Spleen (tissue), 11 donors: ENCODE measurements at regions not wholly inside any gene's neighbourhood (a gene's known extent, or its start where the extent isn't known, plus 50 kb on each side); places are given as distances from the start of the nearest gene placed in this dataset.

Source experiments
- DNase-seq: peaks from one replicate; pipeline ENCODE4 v3.0.0-alpha.2; 2020
- H3K27ac ChIP-seq, 8 donors: fragments of 200-600 bp; sonication (generic) in 7 of 8; 1 replicate in 4 of 8; 2 replicates in 4 of 8; pipeline versions ENCODE4 v1.5.0 to v1.8.0; 2016 to 2021; ENCODE audit warnings: inconsistent platforms in 4 of 8, mild to moderate bottlenecking in 4 of 8, moderate library complexity in 1 of 8
- H3K27me3 ChIP-seq, 7 donors: fragments of 200-600 bp; sonication (generic) in 6 of 7; replicated peaks in 1 of 7; 1 replicate in 4 of 7; 2 replicates in 3 of 7; pipeline versions ENCODE4 v1.5.0 to v1.8.0; 2016 to 2021; ENCODE audit warnings: inconsistent platforms in 3 of 7, mild to moderate bottlenecking in 1 of 7
- H3K36me3 ChIP-seq, 6 donors: fragments of 200-600 bp; sonication (generic) in 5 of 6; 1 replicate in 4 of 6; 2 replicates in 2 of 6; pipeline versions ENCODE4 v1.5.0 to v1.8.0; 2016 to 2021; ENCODE audit warnings: inconsistent platforms in 2 of 6
- H3K4me1 ChIP-seq, 6 donors: fragments of 200-600 bp; sonication (generic) in 5 of 6; 1 replicate in 3 of 6; 2 replicates in 3 of 6; pipeline versions ENCODE4 v1.5.0 to v1.8.0; 2016 to 2021; ENCODE audit warnings: inconsistent platforms in 3 of 6
- H3K4me3 ChIP-seq, 8 donors: fragments of 200-600 bp; sonication (generic) in 7 of 8; 1 replicate in 4 of 8; 2 replicates in 4 of 8; pipeline versions ENCODE4 v1.5.0 to v1.8.0; 2016 to 2021; ENCODE audit warnings: inconsistent platforms in 4 of 8, mild to moderate bottlenecking in 4 of 8, moderate library complexity in 2 of 8
- H3K9me3 ChIP-seq, 8 donors: fragments of 200-600 bp; sonication (generic) in 7 of 8; 1 replicate in 4 of 8; 2 replicates in 4 of 8; pipeline versions ENCODE4 v1.5.0 to v1.8.0; 2016 to 2021; ENCODE audit warnings: inconsistent platforms in 4 of 8
- CTCF ChIP-seq, 11 experiments: fragments of 200-600 bp in 7 of 11; fragments of 450-650 bp in 4 of 11; sonication (generic) in 4 of 11; IDR thresholded peaks in 8 of 11; conservative IDR thresholded peaks in 3 of 11; 1 replicate in 7 of 11; 2 replicates in 4 of 11; pipeline versions ENCODE4 v1.4.0 to v1.8.0; 2016 to 2021; ENCODE audit warnings: antibody characterized with exemption in 11 of 11, inconsistent platforms in 4 of 11, mild to moderate bottlenecking in 1 of 11
- POLR2A ChIP-seq, 3 donors: fragments of 450-650 bp; IDR thresholded peaks; one replicate each; pipeline ENCODE4 v1.5.1; 2017; ENCODE audit warnings: antibody characterized with exemption in 3 of 3, mild to moderate bottlenecking in 1 of 3
- POLR2AphosphoS5 ChIP-seq, 3 donors: sonication (generic); formaldehyde crosslinking; IDR thresholded peaks; one replicate each; pipeline ENCODE4 v1.5.1; 2017; ENCODE audit warnings: antibody characterized with exemption in 3 of 3
- WGBS, 5 donors: extraction: QIAGEN DNeasy Blood & Tissue Kit in 3 of 5; methylation state at CpG; one replicate each; pipeline versions ENCODE4 v1.1.5 to v1.1.7; 2013 to 2018; 5-methylcytosine and 5-hydroxymethylcytosine counted together
- intact Hi-C: fragments of 100-400 bp; cut with DNase I; formaldehyde crosslinking; loops from one replicate; pipeline ENCODE4 v1.15.0; 2023; ENCODE audit warnings: low total_unique reads
- donor health status: healthy with polysubstance abuse.
- donor health status: DM: no; HTN: no; CAD: no; lungs with moderate emphysema.
- donor health status: DM: no; HTN: no; CAD: no.
- donor health status: Bipolar disorder and iron deficiency.
- donor health status: healthy.
- donor health status: DM: no; HTN: no; CAD: no.
- donor health status: DM: yes; HTN: yes; CAD: no.

DNA sequence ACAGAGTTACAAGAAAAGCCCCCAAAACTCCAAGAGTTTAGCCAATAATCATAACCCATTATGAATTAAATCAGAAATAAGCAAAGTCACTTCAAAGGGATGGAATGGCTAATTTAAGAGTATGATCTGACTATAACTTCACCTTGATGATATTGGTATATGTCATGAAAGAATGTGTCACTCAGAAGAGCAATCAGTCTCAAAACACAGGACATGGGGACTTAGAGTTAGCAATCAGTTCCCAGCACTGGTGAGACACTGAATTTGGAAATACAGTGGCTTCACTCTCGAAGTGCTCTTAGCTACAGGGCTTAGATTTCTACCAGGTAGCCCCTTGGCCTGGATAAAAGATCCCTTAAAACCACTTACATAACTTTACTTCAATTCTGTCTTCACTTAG is 65.7 kb upstream of the EXOC1L start:
- H3K36me3 ChIP-seq = no peaks in the 10 kb centered on the region
- H3K4me1 ChIP-seq = no peaks in the 10 kb centered on the region
- no peak for DNase-seq
- H3K9me3 ChIP-seq = no peaks in the 10 kb centered on the region
- no peaks in the 10 kb centered on the region for H3K27me3 ChIP-seq
- H3K27ac ChIP-seq = no peak overlapping the region
- no peak for TF ChIP-seq POLR2AphosphoS5 (IDR thresholded peaks at IDR 0.05)
- no peak for TF ChIP-seq POLR2A (IDR thresholded peaks at IDR 0.05)
- TF ChIP-seq CTCF (IDR thresholded peaks at IDR 0.05 in 8 of 11, conservative IDR thresholded peaks at IDR 0.05 in 3 of 11) = no peak
- intact Hi-C loops = no loop called here
- no peak overlapping the region for H3K4me3 ChIP-seq
- WGBS, 5 donors = 37 to 64% (median 53%) methylated on average over 1 of the region's 1 CpG

DNA sequence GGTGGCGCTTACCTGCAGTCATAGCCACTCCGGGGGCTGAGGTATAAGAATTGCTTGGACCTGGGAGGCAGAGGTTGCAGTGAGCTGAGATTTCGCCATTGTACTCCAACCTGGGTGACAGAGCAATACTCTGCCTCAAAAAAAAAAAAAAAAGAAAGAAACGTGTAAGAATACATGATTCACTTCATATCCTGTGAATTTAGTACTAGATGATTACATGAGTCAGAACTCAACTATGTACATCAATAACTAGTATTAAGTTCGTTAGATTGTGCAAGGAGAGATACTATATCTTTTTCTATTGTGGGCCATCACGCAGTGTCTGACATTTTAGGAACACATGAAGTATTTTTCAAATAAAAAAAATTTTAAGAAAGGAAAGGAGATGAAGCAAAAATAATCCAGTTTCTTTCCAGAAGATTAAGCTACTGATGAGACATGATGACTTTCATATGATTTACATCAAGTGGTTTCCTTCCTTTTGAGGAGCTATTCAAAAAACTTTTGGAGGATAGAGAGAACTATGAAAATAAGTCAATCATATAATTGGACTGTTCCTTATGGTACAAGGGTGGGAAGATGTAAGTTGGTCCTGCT is 64.7 kb upstream of the EXOC1L start:
- 69 to 82% (median 80%) methylated on average over 6 of the region's 6 CpGs for WGBS, 5 donors
- Histone ChIP-seq H3K9me3 (no peaks in the 10 kb centered on the region), H3K4me3 (no peak overlapping the region), H3K27me3 (no peaks in the 10 kb centered on the region), H3K4me1 (no peaks in the 10 kb centered on the region), H3K27ac (no peak overlapping the region), H3K36me3 (no peaks in the 10 kb centered on the region)
- intact Hi-C loops = no loop called here
- no peak for TF ChIP-seq POLR2AphosphoS5 (IDR thresholded peaks at IDR 0.05)
- no peak for TF ChIP-seq CTCF (IDR thresholded peaks at IDR 0.05 in 8 of 11, conservative IDR thresholded peaks at IDR 0.05 in 3 of 11)
- no peak for TF ChIP-seq POLR2A (IDR thresholded peaks at IDR 0.05)
- no peak for DNase-seq

GRCh38 chr4:55756208-55756607 is 63.4 kb upstream of the EXOC1L start:
- H3K4me1 ChIP-seq = no peaks in the 10 kb centered on the region
- 95 to 98% (median 96%) methylated on average over 3 of the region's 3 CpGs for WGBS, 5 donors
- H3K36me3 ChIP-seq = no peaks in the 10 kb centered on the region
- no peaks in the 10 kb centered on the region for H3K9me3 ChIP-seq
- H3K27ac ChIP-seq = no peak overlapping the region
- no peak overlapping the region for H3K4me3 ChIP-seq
- DNase-seq = no peak
- TF ChIP-seq CTCF (IDR thresholded peaks at IDR 0.05 in 8 of 11, conservative IDR thresholded peaks at IDR 0.05 in 3 of 11) (no peak), POLR2AphosphoS5 (IDR thresholded peaks at IDR 0.05) (no peak), POLR2A (IDR thresholded peaks at IDR 0.05) (no peak)
- H3K27me3 ChIP-seq = no peaks in the 10 kb centered on the region
- intact Hi-C loops = no loop called here

DNA sequence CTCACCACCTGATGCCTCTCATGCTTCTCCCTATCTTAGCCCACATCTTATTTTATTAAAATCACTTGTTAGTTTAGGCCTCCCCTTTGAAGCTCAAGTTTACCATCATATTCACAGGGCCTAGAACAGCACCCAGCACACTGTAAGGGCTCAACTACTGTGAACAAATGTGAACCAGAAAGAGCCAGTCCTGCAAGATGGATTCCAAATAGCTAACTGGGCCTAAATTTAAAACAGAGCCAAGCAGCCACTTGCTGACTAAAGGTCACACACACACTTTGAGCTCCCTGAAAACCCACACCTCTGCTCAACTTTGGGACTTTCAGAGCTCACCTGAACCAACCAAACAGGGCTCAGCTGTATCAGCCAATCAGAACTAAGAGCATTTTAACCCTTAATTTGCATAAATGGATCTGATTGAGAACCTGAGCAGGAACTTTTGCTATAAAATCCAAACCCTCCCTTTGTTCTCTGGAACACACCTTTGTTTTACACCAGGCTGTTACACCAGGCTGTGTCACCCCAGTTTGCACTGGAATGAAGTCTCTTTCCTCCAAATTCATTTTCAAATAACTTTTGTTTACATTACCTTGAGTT is 62.1 kb upstream of the EXOC1L start:
- no peak for DNase-seq
- no peak overlapping the region for H3K4me3 ChIP-seq
- intact Hi-C loops = no loop called here
- no peak overlapping the region for H3K27ac ChIP-seq
- no peaks in the 10 kb centered on the region for H3K36me3 ChIP-seq
- TF ChIP-seq POLR2A (IDR thresholded peaks at IDR 0.05) (no peak), POLR2AphosphoS5 (IDR thresholded peaks at IDR 0.05) (no peak), CTCF (IDR thresholded peaks at IDR 0.05 in 8 of 11, conservative IDR thresholded peaks at IDR 0.05 in 3 of 11) (no peak)
- no peaks in the 10 kb centered on the region for H3K9me3 ChIP-seq
- H3K27me3 ChIP-seq = no peaks in the 10 kb centered on the region
- no peaks in the 10 kb centered on the region for H3K4me1 ChIP-seq
